Keratinocyte (primary cell): ENCODE measurements at regions not wholly inside any gene's neighbourhood (a gene's known extent, or its start where the extent isn't known, plus 50 kb on each side); places are given as distances from the start of the nearest gene placed in this dataset.

ENCODE experiments used
- DNase-seq: peaks from one replicate; pipeline ENCODE4 v3.0.0-alpha.2; 2011; ENCODE audit warnings: low read depth, missing footprints, low spot score
- FAIRE-seq: peaks from 2 replicates; lab custom pipeline; 2011; peaks lifted over from hg19 to GRCh38; lab: Jason Lieb, UNC
- H2AFZ ChIP-seq: 2 replicates; pipeline ENCODE4 v1.6.0; 2012; ENCODE audit warnings: low read length, control low read depth, inconsistent platforms; ENCODE audit not compliant: control insufficient read depth
- H3K27ac ChIP-seq: 2 replicates; pipeline ENCODE4 v1.5.1; 2011; ENCODE audit warnings: low read length; ENCODE audit not compliant: control insufficient read depth, insufficient read depth
- H3K27me3 ChIP-seq: 3 replicates; pipeline ENCODE4 v1.6.0; 2011; ENCODE audit warnings: low read length; ENCODE audit not compliant: control insufficient read depth, insufficient read depth; ENCODE audit errors: extremely low read depth
- H3K36me3 ChIP-seq, 2 experiments: 2 replicates in 1 of 2; 3 replicates in 1 of 2; pipeline ENCODE4 v1.5.1; 2011; ENCODE audit warnings: low read length in 2 of 2, mild to moderate bottlenecking in 1 of 2; ENCODE audit not compliant: control insufficient read depth in 2 of 2, insufficient read depth in 2 of 2; ENCODE audit errors: extremely low read depth in 1 of 2
- H3K4me1 ChIP-seq: 3 replicates; pipeline ENCODE4 v1.5.1; 2011; ENCODE audit warnings: low read length; ENCODE audit not compliant: control insufficient read depth, insufficient read depth; ENCODE audit errors: extremely low read depth
- H3K4me2 ChIP-seq: 3 replicates; pipeline ENCODE4 v1.6.0; 2011; ENCODE audit warnings: low read depth, low read length; ENCODE audit not compliant: control insufficient read depth, insufficient read depth; ENCODE audit errors: extremely low read depth
- H3K4me3 ChIP-seq, 3 experiments: fragments of 200-600 bp in 1 of 3; sonication (generic) in 1 of 3; 2 replicates in 2 of 3; 3 replicates in 1 of 3; pipeline ENCODE4 v1.5.1; 2011 to 2016; ENCODE audit warnings: low read length in 3 of 3, mild to moderate bottlenecking in 3 of 3, control low read depth in 2 of 3, inconsistent platforms in 1 of 3, low read depth in 1 of 3, mixed read lengths in 1 of 3, mixed run types in 1 of 3, moderate library complexity in 1 of 3; ENCODE audit not compliant: control insufficient read depth in 2 of 3, insufficient read depth in 2 of 3; ENCODE audit errors: extremely low read depth in 1 of 3
- H3K79me2 ChIP-seq: 2 replicates; pipeline ENCODE4 v1.6.0; 2012; ENCODE audit warnings: low read length; ENCODE audit not compliant: control insufficient read depth, insufficient read depth
- H3K9ac ChIP-seq: 3 replicates; pipeline ENCODE4 v1.6.0; 2011; ENCODE audit warnings: low read length; ENCODE audit not compliant: control insufficient read depth, insufficient read depth; ENCODE audit errors: extremely low read depth
- H3K9me1 ChIP-seq: 3 replicates; pipeline ENCODE4 v1.6.0; 2011; ENCODE audit warnings: low read length; ENCODE audit not compliant: control insufficient read depth, insufficient read depth; ENCODE audit errors: extremely low read depth
- H3K9me3 ChIP-seq: 2 replicates; pipeline ENCODE4 v1.5.1; 2012; ENCODE audit warnings: low read depth, low read length; ENCODE audit not compliant: control insufficient read depth
- H4K20me1 ChIP-seq: 3 replicates; pipeline ENCODE4 v1.6.0; 2011; ENCODE audit warnings: low read length; ENCODE audit not compliant: control insufficient read depth, insufficient read depth; ENCODE audit errors: extremely low read depth
- CTCF ChIP-seq, 3 experiments: IDR thresholded peaks in 1 of 3; conservative IDR thresholded peaks in 1 of 3; optimal IDR thresholded peaks in 1 of 3; 2 replicates in 2 of 3; 3 replicates in 1 of 3; pipeline versions ENCODE3 to v1.5.1; 2011; ENCODE audit warnings: low read length in 3 of 3, mild to moderate bottlenecking in 3 of 3, moderate library complexity in 2 of 3, control low read depth in 1 of 3, inconsistent platforms in 1 of 3; ENCODE audit not compliant: insufficient read depth in 2 of 3; ENCODE audit errors: extremely low read depth in 1 of 3
- EZH2 ChIP-seq: IDR thresholded peaks from one replicate; pipeline ENCODE4 v1.6.1; 2012; ENCODE audit warnings: inconsistent platforms, mild to moderate bottlenecking, low read length, moderate library complexity
- dilution Hi-C: fragments of 300-500 bp; cut with MboI; formaldehyde crosslinking; loops from one replicate; pipeline ENCODE4 v1.7.0; 2020; ENCODE audit warnings: low sequenced_read_pairs; ENCODE audit not compliant: extremely low pct_ligation_motif_present

GRCh38 chr14:71327691-71328090, 420.4 kb downstream of the PCNX1 start:
- H3K79me2 ChIP-seq = peaks cover 90% of the 10 kb centered on the region
- FAIRE-seq = no peak
- peaks cover 3% of the 10 kb centered on the region for H3K9me1 ChIP-seq

GRCh38 chr14:71328183-71328582, 420.9 kb downstream of the PCNX1 start:
- Histone ChIP-seq H3K9ac (no peak overlapping the region), H3K9me1 (peaks cover 3% of the 10 kb centered on the region), H3K27me3 (no peaks in the 10 kb centered on the region), H4K20me1 (peaks cover 3% of the 10 kb centered on the region), H3K4me3 (no peak overlapping the region), H3K27ac (no peak overlapping the region), H3K79me2 (peaks cover 88% of the 10 kb centered on the region), H2AFZ (no peak overlapping the region), H3K9me3 (no peaks in the 10 kb centered on the region), H3K4me2 (no peak overlapping the region), H3K36me3 (peaks cover 0 to 5% of the 10 kb centered on the region in 2 experiments), H3K4me1 (peaks cover 20% of the 10 kb centered on the region)
- FAIRE-seq (no peak), DNase-seq (no peak)
- no peak for TF ChIP-seq CTCF (optimal IDR thresholded peaks at IDR 0.05 in 1 of 3, IDR thresholded peaks at IDR 0.05 in 1 of 3, conservative IDR thresholded peaks at IDR 0.05 in 1 of 3; ENCODE audit: extremely low read depth in 1 of 3, insufficient read depth in 2 of 3, low read length in 3 of 3)
- no peak for TF ChIP-seq EZH2
- dilution Hi-C loops = no loop called here

More at GRCh38 chr14:71327691-71328090, 420.4 kb downstream of the PCNX1 start:
- Histone ChIP-seq H3K27me3 (no peaks in the 10 kb centered on the region), H3K27ac (no peak overlapping the region), H3K36me3 (peaks cover 0 to 5% of the 10 kb centered on the region in 2 experiments), H3K4me2 (no peak overlapping the region), H3K9ac (no peak overlapping the region), H3K9me3 (no peaks in the 10 kb centered on the region), H2AFZ (no peak overlapping the region), H3K4me3 (no peak overlapping the region), H3K4me1 (peaks cover 24% of the 10 kb centered on the region), H4K20me1 (peaks cover 3% of the 10 kb centered on the region)
- dilution Hi-C loops = no loop called here
- DNase-seq = no peak
- TF ChIP-seq EZH2 = no peak
- TF ChIP-seq CTCF (optimal IDR thresholded peaks at IDR 0.05 in 1 of 3, IDR thresholded peaks at IDR 0.05 in 1 of 3, conservative IDR thresholded peaks at IDR 0.05 in 1 of 3; ENCODE audit: extremely low read depth in 1 of 3, insufficient read depth in 2 of 3, low read length in 3 of 3) = no peak
